ENCODE measurements at regions not wholly inside any gene's neighbourhood (a gene's known extent, or its start where the extent isn't known, plus 50 kb on each side); places are given as distances from the start of the nearest gene placed in this dataset.

DNA sequence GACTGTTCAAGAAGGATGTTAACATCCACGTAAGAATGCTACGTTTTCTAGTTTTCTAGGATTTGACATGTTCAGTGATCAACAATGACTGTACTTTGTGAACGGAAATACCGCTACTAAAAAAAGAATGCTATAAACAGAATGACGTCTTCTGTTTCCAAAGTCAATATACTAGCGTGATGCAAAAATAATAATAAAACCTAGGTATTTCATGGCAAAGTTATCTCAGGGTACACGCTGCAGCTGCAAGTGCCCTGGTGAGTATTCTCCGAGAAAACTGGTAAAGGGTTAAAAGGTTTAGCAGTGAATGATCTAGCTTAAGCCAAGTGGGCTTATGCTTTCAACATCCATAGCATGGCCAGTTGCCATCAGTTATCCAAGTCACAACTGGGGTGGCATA lies 653.3 kb upstream of the PFKP start:
- Histone ChIP-seq H3K4me3 (ENCODE audit: low read length in 2 of 2) (peak overlapping the region in 1 of 2 donors; percentile 52), H3K4me2 (ENCODE audit: insufficient read depth, low read length, poor library complexity, severe bottlenecking) (no peak overlapping the region), H3K27me3 (ENCODE audit: control insufficient read depth in 3 of 3, insufficient read depth in 3 of 3, low read depth in 1 of 3, low read length in 3 of 3) (no peaks in the 10 kb centered on the region), H2BK12ac (ENCODE audit: low read length) (no peak overlapping the region), H2AFZ (ENCODE audit: low read length) (no peak overlapping the region), H2BK120ac (ENCODE audit: low read depth, low read length) (no peak overlapping the region), H3K27ac (replicated peaks; ENCODE audit: low read length) (no peak overlapping the region), H3K79me1 (ENCODE audit: low read depth, low read length) (no peaks in the 10 kb centered on the region), H3K18ac (ENCODE audit: low read length) (no peak overlapping the region), H2BK5ac (ENCODE audit: low read length) (no peak overlapping the region), H3K4me1 (ENCODE audit: control insufficient read depth in 2 of 2, insufficient read depth in 1 of 2, low read depth in 1 of 2, low read length in 2 of 2) (no peaks in the 10 kb centered on the region), H2AK5ac (ENCODE audit: low read depth, low read length) (no peak overlapping the region), H3K23ac (ENCODE audit: low read depth, low read length, poor library complexity) (no peak overlapping the region), H2BK15ac (ENCODE audit: low read length) (no peak overlapping the region), H4K91ac (ENCODE audit: low read depth, low read length, poor library complexity) (no peak overlapping the region), H4K8ac (ENCODE audit: low read depth, low read length) (no peak overlapping the region), H3K36me3 (replicated peaks in 1 of 2; ENCODE audit: control insufficient read depth in 2 of 2, insufficient read depth in 2 of 2, low read length in 2 of 2) (no peaks in the 10 kb centered on the region), H3K9ac (ENCODE audit: low read depth, low read length, poor library complexity) (no peak overlapping the region), H3K9me3 (replicated peaks in 1 of 2; ENCODE audit: control insufficient read depth in 2 of 2, insufficient read depth in 1 of 2, low read depth in 1 of 2, low read length in 2 of 2) (peaks cover 0 to 2% of the 10 kb centered on the region in 2 donors), H3K4ac (ENCODE audit: low read length) (no peak overlapping the region), H3K14ac (ENCODE audit: low read length) (no peak overlapping the region)
- WGBS, 2 donors (ENCODE audit: extremely low coverage in 2 of 2, insufficient read length in 2 of 2, insufficient replicate concordance in 1 of 2), result no CpG with 5 or more reads among the region's 8 CpGs
- no peak for DNase-seq (ENCODE audit: low spot score)

DNA sequence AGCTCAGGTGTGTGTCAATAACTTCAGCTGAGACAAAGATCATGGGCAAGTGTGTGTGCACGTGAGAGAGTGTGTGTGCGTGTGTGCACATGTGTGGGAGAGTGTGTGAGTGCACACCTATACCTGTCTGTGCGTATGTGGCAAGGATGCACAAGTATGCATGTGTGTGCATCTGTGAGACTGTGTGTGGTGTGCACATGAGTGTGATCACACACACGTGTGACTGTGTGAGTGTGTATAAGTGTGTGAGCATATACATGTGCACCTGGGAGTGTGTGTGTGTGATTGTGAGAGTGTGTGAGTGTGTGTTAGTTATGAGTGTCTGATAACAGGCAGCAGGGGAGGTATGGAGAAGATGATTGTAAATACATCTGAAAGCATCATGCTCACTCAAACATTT lies 657.3 kb upstream of the PFKP start:
- H3K79me1 ChIP-seq (ENCODE audit: low read depth, low read length), result no peaks in the 10 kb centered on the region
- no peak for DNase-seq (ENCODE audit: low spot score)
- no peak overlapping the region for H3K4me2 ChIP-seq (ENCODE audit: insufficient read depth, low read length, poor library complexity, severe bottlenecking)
- no peak overlapping the region for H3K27ac ChIP-seq (replicated peaks; ENCODE audit: low read length)
- H3K18ac ChIP-seq (ENCODE audit: low read length), result peak overlapping the region; percentile 55
- H3K27me3 ChIP-seq (ENCODE audit: control insufficient read depth in 3 of 3, insufficient read depth in 3 of 3, low read depth in 1 of 3, low read length in 3 of 3), result no peaks in the 10 kb centered on the region
- H3K9ac ChIP-seq (ENCODE audit: low read depth, low read length, poor library complexity), result no peak overlapping the region
- peak overlapping the region; percentile 75 for H3K23ac ChIP-seq (ENCODE audit: low read depth, low read length, poor library complexity)
- H3K14ac ChIP-seq (ENCODE audit: low read length), result peak overlapping the region; percentile 89
- no peak overlapping the region for H4K91ac ChIP-seq (ENCODE audit: low read depth, low read length, poor library complexity)
- H2AK5ac ChIP-seq (ENCODE audit: low read depth, low read length), result no peak overlapping the region
- WGBS, 2 donors (ENCODE audit: extremely low coverage in 2 of 2, insufficient read length in 2 of 2, insufficient replicate concordance in 1 of 2), result no CpG with 5 or more reads among the region's 4 CpGs
- H4K8ac ChIP-seq (ENCODE audit: low read depth, low read length), result no peak overlapping the region
- H2BK5ac ChIP-seq (ENCODE audit: low read length), result no peak overlapping the region
- H3K36me3 ChIP-seq (replicated peaks in 1 of 2; ENCODE audit: control insufficient read depth in 2 of 2, insufficient read depth in 2 of 2, low read length in 2 of 2), result no peaks in the 10 kb centered on the region
- no peak overlapping the region for H2BK12ac ChIP-seq (ENCODE audit: low read length)
- H2AFZ ChIP-seq (ENCODE audit: low read length), result no peak overlapping the region
- peaks cover 0 to 2% of the 10 kb centered on the region in 2 donors for H3K9me3 ChIP-seq (replicated peaks in 1 of 2; ENCODE audit: control insufficient read depth in 2 of 2, insufficient read depth in 1 of 2, low read depth in 1 of 2, low read length in 2 of 2)
- no peak overlapping the region for H2BK15ac ChIP-seq (ENCODE audit: low read length)
- H3K4ac ChIP-seq (ENCODE audit: low read length), result no peak overlapping the region
- H3K4me3 ChIP-seq (ENCODE audit: low read length in 2 of 2), result no peak overlapping the region
- H3K4me1 ChIP-seq (ENCODE audit: control insufficient read depth in 2 of 2, insufficient read depth in 1 of 2, low read depth in 1 of 2, low read length in 2 of 2), result no peaks in the 10 kb centered on the region
- no peak overlapping the region for H2BK120ac ChIP-seq (ENCODE audit: low read depth, low read length)

DNA sequence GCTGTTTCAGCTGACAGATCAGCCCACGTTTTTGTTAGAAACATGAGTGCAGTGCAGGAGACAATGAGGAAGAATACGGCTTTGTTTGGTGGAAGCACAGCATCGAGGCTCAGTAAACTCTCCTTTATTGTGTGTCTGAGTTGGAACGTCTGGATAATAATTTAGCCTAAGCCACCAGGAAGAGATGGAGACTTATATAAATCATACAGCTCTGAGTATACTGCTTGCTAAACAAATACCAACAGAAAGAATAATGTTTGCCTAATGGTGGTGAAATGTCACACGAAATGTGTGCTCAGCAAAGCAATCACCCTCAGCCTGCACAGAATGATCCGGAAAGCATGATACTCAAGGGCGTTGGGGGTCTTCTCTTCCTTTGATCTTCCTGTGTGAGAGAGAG lies 664.1 kb upstream of the ADARB2 start:
- peaks cover 0 to 1% (median 0%) of the 10 kb centered on the region in 3 experiments for H3K27me3 ChIP-seq (ENCODE audit: control insufficient read depth in 3 of 3, insufficient read depth in 3 of 3, low read depth in 1 of 3, low read length in 3 of 3)
- no peak overlapping the region for H3K18ac ChIP-seq (ENCODE audit: low read length)
- H3K4me3 ChIP-seq (ENCODE audit: low read length in 2 of 2), result no peak overlapping the region
- no peaks in the 10 kb centered on the region for H3K79me1 ChIP-seq (ENCODE audit: low read depth, low read length)
- H3K9me3 ChIP-seq (replicated peaks in 1 of 2; ENCODE audit: control insufficient read depth in 2 of 2, insufficient read depth in 1 of 2, low read depth in 1 of 2, low read length in 2 of 2), result no peaks in the 10 kb centered on the region
- no peak overlapping the region for H2BK15ac ChIP-seq (ENCODE audit: low read length)
- no peak overlapping the region for H3K27ac ChIP-seq (replicated peaks; ENCODE audit: low read length)
- H3K4me1 ChIP-seq (ENCODE audit: control insufficient read depth in 2 of 2, insufficient read depth in 1 of 2, low read depth in 1 of 2, low read length in 2 of 2), result no peaks in the 10 kb centered on the region
- no peak overlapping the region for H2AFZ ChIP-seq (ENCODE audit: low read length)
- no CpG with 5 or more reads among the region's 7 CpGs for WGBS, 2 donors (ENCODE audit: extremely low coverage in 2 of 2, insufficient read length in 2 of 2, insufficient replicate concordance in 1 of 2)
- no peak overlapping the region for H2AK5ac ChIP-seq (ENCODE audit: low read depth, low read length)
- no peaks in the 10 kb centered on the region for H3K36me3 ChIP-seq (replicated peaks in 1 of 2; ENCODE audit: control insufficient read depth in 2 of 2, insufficient read depth in 2 of 2, low read length in 2 of 2)
- H3K23ac ChIP-seq (ENCODE audit: low read depth, low read length, poor library complexity), result no peak overlapping the region
- H3K4ac ChIP-seq (ENCODE audit: low read length), result no peak overlapping the region
- no peak for DNase-seq (ENCODE audit: low spot score)
- H3K4me2 ChIP-seq (ENCODE audit: insufficient read depth, low read length, poor library complexity, severe bottlenecking), result no peak overlapping the region
- H4K91ac ChIP-seq (ENCODE audit: low read depth, low read length, poor library complexity), result no peak overlapping the region
- no peak overlapping the region for H2BK5ac ChIP-seq (ENCODE audit: low read length)
- no peak overlapping the region for H4K8ac ChIP-seq (ENCODE audit: low read depth, low read length)
- H3K14ac ChIP-seq (ENCODE audit: low read length), result no peak overlapping the region
- H2BK120ac ChIP-seq (ENCODE audit: low read depth, low read length), result no peak overlapping the region
- H2BK12ac ChIP-seq (ENCODE audit: low read length), result no peak overlapping the region
- no peak overlapping the region for H3K9ac ChIP-seq (ENCODE audit: low read depth, low read length, poor library complexity)

- Histone ChIP-seq H3K4ac (ENCODE audit: low read length) (no peak overlapping the region), H3K9ac (ENCODE audit: low read depth, low read length, poor library complexity) (no peak overlapping the region), H3K18ac (ENCODE audit: low read length) (no peak overlapping the region), H3K27me3 (ENCODE audit: control insufficient read depth in 3 of 3, insufficient read depth in 3 of 3, low read depth in 1 of 3, low read length in 3 of 3) (peaks cover 0 to 1% (median 0%) of the 10 kb centered on the region in 3 experiments), H3K4me2 (ENCODE audit: insufficient read depth, low read length, poor library complexity, severe bottlenecking) (no peak overlapping the region), H2BK120ac (ENCODE audit: low read depth, low read length) (no peak overlapping the region), H3K4me3 (ENCODE audit: low read length in 2 of 2) (no peak overlapping the region), H3K79me1 (ENCODE audit: low read depth, low read length) (no peaks in the 10 kb centered on the region), H2AFZ (ENCODE audit: low read length) (no peak overlapping the region), H3K9me3 (replicated peaks in 1 of 2; ENCODE audit: control insufficient read depth in 2 of 2, insufficient read depth in 1 of 2, low read depth in 1 of 2, low read length in 2 of 2) (no peaks in the 10 kb centered on the region), H2BK5ac (ENCODE audit: low read length) (no peak overlapping the region), H4K91ac (ENCODE audit: low read depth, low read length, poor library complexity) (no peak overlapping the region), H2BK12ac (ENCODE audit: low read length) (no peak overlapping the region), H2AK5ac (ENCODE audit: low read depth, low read length) (no peak overlapping the region), H4K8ac (ENCODE audit: low read depth, low read length) (no peak overlapping the region), H2BK15ac (ENCODE audit: low read length) (no peak overlapping the region), H3K14ac (ENCODE audit: low read length) (no peak overlapping the region), H3K36me3 (replicated peaks in 1 of 2; ENCODE audit: control insufficient read depth in 2 of 2, insufficient read depth in 2 of 2, low read length in 2 of 2) (no peaks in the 10 kb centered on the region), H3K27ac (replicated peaks; ENCODE audit: low read length) (no peak overlapping the region), H3K23ac (ENCODE audit: low read depth, low read length, poor library complexity) (no peak overlapping the region), H3K4me1 (ENCODE audit: control insufficient read depth in 2 of 2, insufficient read depth in 1 of 2, low read depth in 1 of 2, low read length in 2 of 2) (no peaks in the 10 kb centered on the region)
- no CpG with 5 or more reads among the region's 4 CpGs for WGBS, 2 donors (ENCODE audit: extremely low coverage in 2 of 2, insufficient read length in 2 of 2, insufficient replicate concordance in 1 of 2)
- DNase-seq (ENCODE audit: low spot score), result no peak
Measured at GRCh38 chr10:2399482-2399881, 662.2 kb upstream of the ADARB2 start.
